ENCODE measurements at regions not wholly inside any gene's neighbourhood (a gene's known extent, or its start where the extent isn't known, plus 50 kb on each side); places are given as distances from the start of the nearest gene placed in this dataset.
"Not testable (repeated sequence)": the region's sequence is repeated elsewhere in the genome, so short reads cannot be mapped to it uniquely, and the experiment has no call there.

- DNase-seq: no peak
Observed at GRCh38 chr5:91867799-91868198, 484.7 kb upstream of the ARRDC3 start.

GRCh38 chr5:91865915-91866314 lies 482.8 kb upstream of the ARRDC3 start:
- no peak for DNase-seq

GRCh38 chr5:91864962-91865361 lies 481.8 kb upstream of the ARRDC3 start:
- no peak for DNase-seq

GRCh38 chr5:91851670-91852069 lies 468.6 kb upstream of the ARRDC3 start:
- no peak for DNase-seq

DNA sequence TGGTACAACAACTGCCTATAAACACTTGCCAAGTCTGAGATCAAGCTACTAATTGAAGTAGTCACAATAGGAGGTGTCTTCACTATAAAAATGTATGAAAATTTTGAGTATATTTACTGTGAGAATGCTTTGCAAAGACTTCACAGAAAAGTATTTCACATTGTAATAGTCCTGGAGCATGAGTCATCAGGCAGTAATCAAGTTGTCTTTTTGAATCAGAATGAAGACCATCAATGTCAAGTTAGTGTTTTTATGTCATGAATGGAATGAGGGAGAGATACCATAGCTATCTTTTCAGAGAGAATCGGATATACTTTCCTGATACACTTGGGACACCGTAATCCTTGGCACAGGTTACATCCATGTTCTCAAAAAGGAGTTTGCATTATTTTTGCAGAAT lies 466.9 kb upstream of the ARRDC3 start:
- no peak for DNase-seq

DNA sequence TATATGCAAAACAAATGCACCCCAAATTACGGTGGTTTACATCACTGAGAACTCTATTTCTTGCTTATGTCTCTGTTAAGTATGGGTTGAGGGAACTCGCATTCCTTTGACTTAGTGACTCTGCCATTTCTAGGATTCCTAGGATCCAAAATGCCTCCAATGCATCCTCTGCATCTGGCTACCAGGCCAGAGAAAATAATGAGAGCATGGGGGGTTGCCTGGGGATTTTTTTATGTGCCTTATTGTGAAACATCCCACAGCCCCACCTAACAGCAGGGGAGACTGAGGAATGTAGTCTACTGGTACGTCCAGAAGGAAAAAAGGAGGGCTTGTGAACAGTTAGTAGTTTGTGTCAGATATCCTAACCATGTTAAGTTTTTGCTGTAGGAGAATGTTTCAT lies 466.0 kb upstream of the ARRDC3 start:
- no peak for DNase-seq

DNA sequence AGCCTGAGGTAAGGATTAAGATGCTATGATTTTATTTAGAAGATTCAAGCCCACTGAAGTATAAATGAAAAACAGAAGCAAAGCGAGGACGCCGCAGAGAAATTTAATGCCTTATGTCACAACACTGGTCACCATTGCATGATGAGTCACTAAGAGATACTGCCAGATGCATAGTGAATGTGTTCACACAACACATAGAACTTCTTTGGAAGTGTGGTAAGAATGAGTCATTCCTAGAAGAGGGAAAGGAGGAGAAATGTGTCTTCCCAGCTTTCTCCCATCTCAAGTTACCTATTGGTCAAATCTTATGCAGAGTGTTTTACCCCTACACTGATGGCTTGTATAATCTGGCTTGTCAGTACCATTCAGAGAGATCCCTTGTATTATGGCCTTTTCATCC lies 465.3 kb upstream of the ARRDC3 start:
- no peak for DNase-seq

DNA sequence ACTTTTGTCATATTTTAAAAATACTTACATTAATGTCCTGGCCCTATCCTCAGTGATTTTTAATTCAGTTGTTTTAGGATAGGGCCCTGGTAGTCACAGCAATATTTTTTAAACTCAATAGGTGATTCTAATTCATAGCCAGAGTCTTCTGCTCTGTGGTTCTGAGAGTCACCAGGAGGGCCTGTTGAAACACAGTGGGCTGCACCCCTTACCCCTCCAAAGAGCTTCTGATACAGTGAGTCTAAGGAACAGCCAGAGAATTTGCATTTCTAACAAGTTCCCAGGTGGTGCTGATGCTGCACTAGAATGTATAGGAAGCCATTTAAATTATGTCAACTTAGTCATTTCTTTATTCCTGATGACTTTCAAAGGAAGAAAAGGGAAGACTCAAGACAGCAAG lies 458.3 kb upstream of the ARRDC3 start:
- no peak for DNase-seq

DNA sequence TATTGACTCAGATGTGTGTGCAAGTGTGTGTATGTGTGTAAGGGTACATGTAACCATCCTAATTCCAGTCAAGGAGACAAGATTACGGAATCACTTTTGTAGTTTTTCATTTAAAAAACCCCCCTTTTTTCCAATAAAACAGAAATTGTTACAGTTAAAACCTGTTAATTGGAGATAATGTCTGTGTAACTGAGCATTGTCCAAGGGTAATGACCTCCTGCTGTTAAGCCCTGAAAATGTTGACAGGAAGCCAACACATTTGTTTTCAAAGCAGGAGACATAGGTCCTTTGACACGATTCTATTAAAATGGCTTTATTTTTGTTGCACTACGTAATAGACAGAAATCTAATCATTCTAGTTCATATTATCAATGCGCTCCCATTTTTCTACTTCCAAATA lies 457.3 kb upstream of the ARRDC3 start:
- DNase-seq: no peak

DNA sequence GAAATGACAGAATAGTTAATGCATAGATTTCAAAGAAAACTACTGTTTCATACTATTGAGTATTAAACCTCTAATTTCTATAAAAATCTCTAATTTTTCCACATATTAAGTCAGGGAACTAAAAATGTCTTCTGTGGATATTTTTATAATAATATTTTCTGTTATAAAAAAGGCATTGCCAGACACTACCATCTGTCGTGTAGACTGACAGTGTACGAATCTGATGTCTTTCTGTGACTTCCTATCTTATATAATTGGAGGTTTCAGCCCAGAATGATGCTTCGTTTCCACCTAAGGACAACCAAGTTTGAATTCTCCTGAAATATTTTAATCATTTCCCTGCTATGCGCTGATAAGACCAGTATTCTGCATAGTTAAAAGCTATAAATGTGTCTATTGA lies 456.6 kb upstream of the ARRDC3 start:
- no peak for DNase-seq

DNA sequence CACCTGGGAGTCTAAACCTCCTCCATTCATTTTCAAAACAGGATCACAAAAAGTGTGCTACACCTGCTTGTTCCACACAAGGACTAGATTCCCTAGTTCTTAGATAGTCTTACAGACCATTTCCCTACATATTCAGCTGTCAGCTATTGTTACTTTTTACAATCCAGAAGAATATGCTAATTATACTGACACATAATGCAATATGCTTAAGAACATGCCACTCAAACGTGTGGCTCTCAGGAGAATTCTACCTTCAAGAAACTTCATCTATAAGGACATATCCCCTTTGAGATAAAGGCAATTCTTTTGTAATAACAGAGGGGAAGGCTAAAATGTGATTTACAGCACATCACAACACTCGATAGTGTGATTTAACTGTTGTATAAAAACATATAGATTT lies 456.1 kb upstream of the ARRDC3 start:
- DNase-seq: no peak

DNA sequence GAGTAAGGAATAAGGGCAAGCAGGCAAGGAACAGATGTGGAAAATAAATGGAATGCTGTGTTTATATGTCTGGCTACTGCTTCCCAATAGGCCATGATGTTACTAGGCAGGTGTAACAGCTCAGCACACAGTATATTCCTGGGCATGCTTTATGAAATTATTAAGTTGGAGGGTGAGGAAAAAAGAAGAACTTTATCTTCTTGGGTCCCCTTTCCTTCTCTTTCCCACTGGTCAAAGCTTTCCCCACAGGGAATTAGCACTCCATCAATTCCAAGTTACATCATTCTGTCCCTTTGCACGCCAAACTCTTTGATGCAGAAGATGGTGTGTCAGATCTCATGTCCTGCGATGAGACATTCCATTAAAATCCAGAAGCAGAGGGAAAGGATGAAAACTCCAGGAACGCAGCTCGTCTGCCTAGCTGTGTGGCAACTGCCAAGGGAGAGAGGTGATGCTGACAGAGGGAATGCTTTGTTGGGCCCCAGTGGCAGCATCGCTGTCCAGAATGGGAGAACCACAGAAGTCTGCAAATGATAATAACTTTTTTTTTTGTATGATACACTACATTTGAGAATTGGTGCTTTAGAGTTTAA lies 447.3 kb upstream of the ARRDC3 start:
- no peak for DNase-seq

DNA sequence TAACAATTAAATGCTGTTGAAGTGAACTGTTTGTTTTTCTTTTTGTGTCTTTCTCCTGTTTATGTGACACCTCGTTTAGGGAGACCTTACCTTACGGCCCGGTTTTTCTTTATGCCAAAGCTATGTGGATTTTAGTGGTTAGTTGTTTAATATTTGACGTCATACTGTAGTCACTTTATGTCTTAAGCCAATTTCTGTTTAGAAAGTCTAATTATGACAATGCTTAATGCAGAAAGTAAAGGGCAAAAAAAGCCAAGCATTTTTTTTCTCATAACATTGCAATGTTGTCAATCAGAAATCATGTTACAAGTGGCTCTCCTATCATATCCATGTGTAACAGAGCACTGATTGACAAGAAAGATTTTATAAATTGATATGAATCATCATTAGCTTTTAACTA lies 442.5 kb upstream of the ARRDC3 start:
- no peak for DNase-seq

GRCh38 chr5:91824406-91824805 lies 441.3 kb upstream of the ARRDC3 start:
- no peak for DNase-seq

DNA sequence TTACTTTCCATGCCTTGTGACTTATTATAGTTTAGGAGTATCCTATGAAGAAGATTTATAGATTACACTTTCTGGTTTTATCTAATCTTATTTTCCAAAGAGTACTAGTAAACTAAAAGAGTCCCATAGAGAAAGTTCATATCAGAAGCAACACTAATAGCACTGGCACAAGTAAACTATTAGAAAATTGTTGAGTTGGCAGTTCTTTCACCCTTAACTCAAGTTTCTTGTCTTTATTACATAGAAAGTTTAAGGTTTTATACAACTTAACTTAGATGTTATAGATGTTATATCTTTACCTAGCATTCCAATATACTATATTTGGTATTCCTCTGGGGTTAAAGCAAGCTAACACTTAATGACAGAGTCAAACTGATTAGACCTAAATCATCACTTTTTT lies 437.8 kb upstream of the ARRDC3 start:
- no peak for DNase-seq

- no peak for DNase-seq
Observed at GRCh38 chr5:91816681-91817080, 433.6 kb upstream of the ARRDC3 start.

GRCh38 chr5:91797576-91797975 lies 414.5 kb upstream of the ARRDC3 start:
- DNase-seq: no peak

- DNase-seq: no peak
Observed at GRCh38 chr5:91794856-91795548, 411.9 kb upstream of the ARRDC3 start.

DNA sequence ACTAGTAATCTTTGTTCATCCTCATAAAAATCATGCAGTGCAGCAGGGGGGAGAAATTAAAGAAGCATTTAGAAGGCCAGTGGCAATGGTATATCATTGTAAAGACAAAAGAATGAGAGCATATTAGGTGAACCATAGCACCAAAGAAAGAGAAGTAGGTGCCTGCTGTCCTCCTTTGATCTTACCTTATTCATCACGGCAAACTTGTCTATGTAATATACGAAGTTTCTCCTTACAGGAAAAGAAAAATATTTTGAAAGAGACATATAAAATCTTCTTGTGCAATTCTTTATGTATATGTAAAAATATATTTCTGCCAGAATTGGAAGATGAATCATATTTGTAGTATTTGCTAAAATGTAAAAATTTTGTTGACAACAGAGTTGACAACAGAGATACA lies 411.3 kb upstream of the ARRDC3 start:
- no peak for DNase-seq

DNA sequence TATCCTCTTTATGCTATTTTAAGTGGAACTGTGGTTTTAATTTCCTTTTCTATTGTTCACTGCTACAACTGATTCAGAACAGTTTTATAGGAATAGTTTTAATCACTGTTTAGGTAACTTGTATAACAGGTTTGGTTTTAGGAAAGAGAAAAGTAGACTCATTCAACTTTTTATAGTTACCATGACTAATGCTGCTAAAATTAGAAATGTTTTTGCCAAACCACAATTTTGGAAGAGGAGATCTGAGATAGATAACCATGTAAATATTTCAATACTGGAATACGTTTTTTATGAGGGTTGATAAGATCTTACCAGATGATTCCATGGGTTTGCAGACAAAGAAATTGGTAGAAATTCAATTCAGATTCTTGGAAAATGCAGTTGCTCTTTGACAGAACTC lies 404.6 kb upstream of the ARRDC3 start:
- no peak for DNase-seq

DNA sequence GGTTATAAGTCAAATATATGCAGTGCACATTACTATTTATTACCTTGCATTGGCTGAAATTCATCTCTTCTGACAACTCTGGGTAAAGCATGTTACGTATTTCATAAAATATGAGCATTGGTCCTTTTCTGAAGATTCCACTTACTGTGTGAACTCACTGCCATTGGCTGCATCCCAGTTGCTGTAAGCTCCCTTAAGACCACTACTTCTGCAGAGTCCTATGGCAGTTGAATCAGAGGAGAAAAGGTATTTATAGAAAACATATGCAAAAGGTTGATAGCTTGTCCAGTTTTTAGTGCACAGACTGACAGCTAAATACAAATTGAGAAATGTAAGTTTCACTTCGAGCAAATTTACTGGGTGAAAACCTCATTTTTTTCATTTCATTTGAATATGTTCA lies 394.6 kb upstream of the ARRDC3 start:
- DNase-seq: no peak

- no peak for DNase-seq
Observed at GRCh38 chr5:91776249-91776648, 393.1 kb upstream of the ARRDC3 start.

DNA sequence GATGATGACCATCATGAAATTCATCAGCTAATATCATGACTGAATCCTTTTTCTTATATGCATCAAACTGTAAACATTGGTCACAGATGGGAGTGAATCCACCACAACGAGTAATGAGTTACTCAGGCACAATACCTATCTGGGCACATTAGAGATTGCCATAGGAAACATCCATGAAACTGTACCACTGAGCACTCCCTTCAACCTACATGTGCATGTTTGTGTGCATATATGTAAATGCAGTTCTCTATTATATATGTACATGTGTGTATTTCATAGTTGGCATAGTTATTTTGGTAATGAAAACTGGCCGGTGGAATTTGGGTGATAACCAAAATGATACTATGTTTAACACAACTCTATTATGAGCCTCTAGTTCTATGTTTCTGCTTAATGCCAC lies 387.3 kb upstream of the ARRDC3 start:
- DNase-seq: no peak

GRCh38 chr5:91757383-91757782 lies 374.3 kb upstream of the ARRDC3 start:
- not testable (repeated sequence) for DNase-seq

GRCh38 chr5:91754990-91755389 lies 371.9 kb upstream of the ARRDC3 start:
- DNase-seq: no peak
